Activated naive CD4-positive, alpha-beta T cell treated with anti-CD3 and anti-CD28 coated beads, Interleukin-2, amount 50 U/mL, for 24 hours (primary cell): ENCODE measurements at regions not wholly inside any gene's neighbourhood (a gene's known extent, or its start where the extent isn't known, plus 50 kb on each side); places are given as distances from the start of the nearest gene placed in this dataset.
"Not testable (repeated sequence)": the region's sequence is repeated elsewhere in the genome, so short reads cannot be mapped to it uniquely, and the experiment has no call there.

Experiments
- H3K27ac Mint-ChIP-seq: one replicate; pipeline ENCODE4 v1.8.0; 2021; ENCODE audit warnings: mild to moderate bottlenecking, mixed read lengths
- H3K27me3 Mint-ChIP-seq: one replicate; pipeline ENCODE4 v1.8.0; 2021; ENCODE audit warnings: mixed read lengths
- H3K36me3 Mint-ChIP-seq: one replicate; pipeline ENCODE4 v1.8.0; 2021; ENCODE audit warnings: mixed read lengths
- H3K4me1 Mint-ChIP-seq: one replicate; pipeline ENCODE4 v1.8.0; 2021; ENCODE audit warnings: mixed read lengths
- H3K4me3 Mint-ChIP-seq: one replicate; pipeline ENCODE4 v1.8.0; 2021; ENCODE audit warnings: mild to moderate bottlenecking, mixed read lengths
- H3K9me3 Mint-ChIP-seq: one replicate; pipeline ENCODE4 v1.8.0; 2021; ENCODE audit warnings: mixed read lengths

DNA sequence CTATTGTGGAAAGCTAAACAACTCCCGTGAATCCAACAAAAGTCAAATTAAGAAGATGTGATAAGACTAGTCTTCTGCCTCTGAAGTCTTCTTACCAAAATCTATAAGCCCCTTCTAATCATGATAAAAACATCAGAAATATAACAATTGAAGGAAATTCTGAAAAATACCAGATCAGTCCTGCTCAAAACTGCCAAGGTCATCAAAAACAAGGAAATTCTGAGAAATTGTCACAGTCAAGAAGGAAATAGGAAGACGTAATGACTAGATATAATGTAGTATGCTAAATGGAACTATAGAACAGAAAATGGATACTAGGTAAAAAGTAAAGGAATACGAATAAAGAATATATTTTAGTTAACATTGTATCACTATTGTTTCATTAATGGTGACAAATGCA lies 314.0 kb downstream of the TMX3 start:
- Mint-ChIP-seq H3K4me3 (no peak overlapping the region), H3K27me3 (no peaks in the 10 kb centered on the region), H3K36me3 (no peaks in the 10 kb centered on the region), H3K27ac (no peak overlapping the region), H3K4me1 (no peaks in the 10 kb centered on the region), H3K9me3 (no peaks in the 10 kb centered on the region)

DNA sequence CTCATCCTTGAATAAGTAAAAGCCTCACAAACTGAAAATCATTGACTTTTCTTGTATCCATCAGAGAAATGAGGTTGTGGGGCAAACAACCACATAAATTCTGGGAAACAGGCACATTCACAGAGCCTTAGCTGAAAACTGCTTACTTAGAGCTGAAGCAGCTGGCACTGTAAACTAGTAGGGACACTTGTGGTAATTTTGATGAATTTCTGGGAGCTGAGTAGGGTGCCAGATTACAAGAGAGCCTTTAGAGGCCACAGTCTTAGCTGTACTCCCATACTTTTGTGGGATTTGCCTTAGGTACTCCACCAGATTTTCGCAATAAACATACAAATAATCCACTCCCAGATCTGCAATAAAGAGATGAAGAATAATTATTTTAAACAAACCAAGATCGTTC lies 315.2 kb downstream of the TMX3 start:
- Mint-ChIP-seq H3K27ac (no peak overlapping the region), H3K36me3 (no peaks in the 10 kb centered on the region), H3K4me1 (no peaks in the 10 kb centered on the region), H3K27me3 (no peaks in the 10 kb centered on the region), H3K4me3 (no peak overlapping the region), H3K9me3 (no peaks in the 10 kb centered on the region)

DNA sequence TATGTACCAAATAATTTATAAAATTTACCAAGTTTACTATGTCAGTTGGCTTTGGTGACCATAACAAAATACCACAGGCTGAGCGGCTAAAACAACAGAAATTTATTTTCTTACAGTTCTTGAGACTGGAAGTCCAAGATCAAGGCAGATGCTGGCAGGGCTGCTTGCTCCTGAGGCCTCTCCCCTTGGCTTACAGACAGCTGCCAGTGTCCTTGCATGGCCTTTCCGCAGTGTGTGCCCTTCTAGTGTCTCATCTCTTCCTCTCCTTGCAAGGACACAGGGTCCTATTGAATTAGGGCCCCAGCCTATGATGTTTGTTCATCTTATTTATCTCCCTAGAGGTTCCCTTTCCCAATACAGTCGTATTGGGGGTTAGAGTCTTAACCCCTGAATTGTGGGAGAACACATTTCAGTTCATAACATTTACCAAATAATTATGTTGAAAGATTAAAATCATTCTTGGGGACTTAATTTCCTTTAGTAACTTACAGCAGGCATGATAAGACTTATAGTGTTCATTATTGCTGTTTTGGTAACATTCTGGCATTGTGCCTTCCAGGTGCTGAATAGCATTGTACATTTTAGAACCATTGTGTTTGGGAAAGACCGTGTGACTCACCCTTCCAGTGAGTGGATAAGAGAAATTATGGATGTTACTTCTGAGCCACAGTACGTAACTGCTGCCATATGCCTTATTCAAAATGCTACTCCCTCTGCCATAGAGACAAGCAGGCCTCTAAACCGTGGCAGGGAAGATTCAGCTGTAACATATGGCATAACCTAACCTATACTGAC lies 317.5 kb downstream of the TMX3 start:
- Mint-ChIP-seq H3K4me1 (no peaks in the 10 kb centered on the region), H3K27me3 (no peaks in the 10 kb centered on the region), H3K9me3 (no peaks in the 10 kb centered on the region), H3K36me3 (no peaks in the 10 kb centered on the region), H3K4me3 (no peak overlapping the region), H3K27ac (no peak overlapping the region)

- Mint-ChIP-seq H3K4me1 (no peaks in the 10 kb centered on the region), H3K36me3 (no peaks in the 10 kb centered on the region), H3K9me3 (no peaks in the 10 kb centered on the region), H3K27ac (no peak overlapping the region), H3K27me3 (no peaks in the 10 kb centered on the region), H3K4me3 (no peak overlapping the region)
Measured at GRCh38 chr18:68394705-68395104, 320.2 kb downstream of the TMX3 start.

DNA sequence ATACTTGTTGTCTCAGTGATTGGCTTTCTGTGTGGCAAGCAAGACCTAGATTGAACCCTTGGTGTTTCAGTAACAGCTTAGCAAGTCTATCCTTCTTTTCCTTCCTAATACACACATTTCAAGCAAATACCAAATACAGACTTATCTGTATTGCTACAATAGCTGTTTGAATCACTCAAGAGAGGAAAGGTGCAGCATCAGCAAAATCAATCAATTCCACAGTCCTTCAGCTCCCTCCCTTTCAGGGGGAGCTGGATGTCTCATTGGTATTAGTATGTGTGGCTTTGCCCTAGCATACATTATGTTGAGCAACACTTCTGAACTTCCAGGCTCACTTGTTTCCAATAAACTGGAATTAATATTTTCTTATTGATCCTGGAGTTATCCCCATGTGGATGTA lies 323.1 kb downstream of the TMX3 start:
- no peaks in the 10 kb centered on the region for H3K4me1 Mint-ChIP-seq
- no peaks in the 10 kb centered on the region for H3K36me3 Mint-ChIP-seq
- no peaks in the 10 kb centered on the region for H3K27me3 Mint-ChIP-seq
- no peak overlapping the region for H3K4me3 Mint-ChIP-seq
- no peaks in the 10 kb centered on the region for H3K9me3 Mint-ChIP-seq
- no peak overlapping the region for H3K27ac Mint-ChIP-seq

DNA sequence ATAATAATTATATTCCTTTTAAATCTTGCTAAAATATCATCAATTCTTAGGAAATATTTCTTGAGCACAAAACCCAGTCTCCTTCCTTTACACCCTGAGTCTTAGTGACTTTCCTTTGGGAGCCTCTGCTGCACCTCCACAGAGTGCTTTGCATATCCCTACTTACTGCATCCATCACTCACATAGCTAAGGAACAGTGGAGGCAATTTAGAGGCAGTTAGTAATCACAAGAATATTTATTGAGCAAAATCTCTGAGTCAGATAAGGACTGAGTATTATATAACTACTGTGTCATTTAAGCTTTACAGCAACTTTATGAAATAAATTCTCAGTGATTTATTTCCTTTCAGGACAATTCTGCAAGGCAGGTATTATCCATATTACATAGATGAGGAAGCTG lies 327.7 kb downstream of the TMX3 start:
- H3K4me1 Mint-ChIP-seq: no peaks in the 10 kb centered on the region
- no peak overlapping the region for H3K27ac Mint-ChIP-seq

DNA sequence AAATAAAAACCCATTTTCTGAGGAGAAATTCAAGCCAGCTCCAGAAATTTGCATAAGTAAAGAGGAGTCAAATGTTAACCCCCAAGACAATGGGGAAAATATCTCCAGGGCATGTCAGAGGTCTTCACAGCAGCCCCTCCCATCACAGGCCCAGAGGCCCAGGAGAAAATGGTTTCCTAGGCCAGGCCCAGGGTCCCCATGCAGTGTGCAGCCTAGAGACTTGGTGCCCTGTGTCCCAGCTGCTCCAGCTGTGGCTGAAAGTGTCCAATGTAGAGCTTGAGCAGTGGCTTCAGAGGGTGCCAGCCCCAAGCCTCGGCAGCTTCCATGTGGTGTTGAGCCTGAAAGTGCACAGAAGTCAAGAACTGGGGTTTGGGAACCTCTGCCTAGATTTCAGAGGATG lies 330.9 kb downstream of the TMX3 start:
- not testable (repeated sequence) for H3K4me1 Mint-ChIP-seq, H3K27ac Mint-ChIP-seq, H3K36me3 Mint-ChIP-seq, H3K9me3 Mint-ChIP-seq, H3K4me3 Mint-ChIP-seq, H3K27me3 Mint-ChIP-seq

More for the DNA sequence above, 327.7 kb downstream of the TMX3 start:
- no peaks in the 10 kb centered on the region for H3K9me3 Mint-ChIP-seq
- no peaks in the 10 kb centered on the region for H3K36me3 Mint-ChIP-seq
- no peaks in the 10 kb centered on the region for H3K27me3 Mint-ChIP-seq
- no peak overlapping the region for H3K4me3 Mint-ChIP-seq

- Mint-ChIP-seq H3K9me3 (no peaks in the 10 kb centered on the region), H3K27ac (no peak overlapping the region), H3K4me3 (no peak overlapping the region), H3K27me3 (no peaks in the 10 kb centered on the region), H3K36me3 (no peaks in the 10 kb centered on the region), H3K4me1 (no peaks in the 10 kb centered on the region)
Measured at GRCh38 chr18:68376926-68377325, 338.0 kb downstream of the TMX3 start.

DNA sequence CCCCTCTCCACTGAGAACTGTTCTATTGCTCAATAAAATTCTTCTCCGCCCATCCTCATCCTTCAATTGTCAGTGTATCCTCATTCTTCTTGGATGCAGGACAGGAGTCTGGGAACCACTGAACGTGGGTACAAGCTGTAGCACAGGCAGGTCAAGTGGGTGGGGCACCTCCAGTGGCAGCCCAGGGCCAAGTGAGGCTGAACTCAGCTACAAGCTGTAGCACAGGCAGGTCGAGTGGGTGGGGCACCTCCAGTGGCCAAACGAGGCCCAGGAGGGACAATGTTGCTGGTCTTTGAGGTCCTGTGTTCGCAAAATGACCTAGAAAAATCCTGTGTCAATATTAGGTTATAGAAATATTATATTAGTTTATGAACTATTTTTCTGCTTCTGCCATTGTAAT lies 352.0 kb downstream of the TMX3 start:
- Mint-ChIP-seq H3K36me3 (no peaks in the 10 kb centered on the region), H3K27me3 (no peaks in the 10 kb centered on the region), H3K27ac (no peak overlapping the region)

GRCh38 chr18:68355637-68356036 lies 359.3 kb downstream of the TMX3 start:
- H3K27me3 Mint-ChIP-seq: no peaks in the 10 kb centered on the region
- no peak overlapping the region for H3K4me3 Mint-ChIP-seq
- H3K36me3 Mint-ChIP-seq: no peaks in the 10 kb centered on the region
- peaks cover 9% of the 10 kb centered on the region for H3K9me3 Mint-ChIP-seq
- H3K27ac Mint-ChIP-seq: no peak overlapping the region
- H3K4me1 Mint-ChIP-seq: no peaks in the 10 kb centered on the region

More for the DNA sequence above, 352.0 kb downstream of the TMX3 start:
- Mint-ChIP-seq H3K4me1 (no peaks in the 10 kb centered on the region), H3K9me3 (peaks cover 5% of the 10 kb centered on the region), H3K4me3 (no peak overlapping the region)

DNA sequence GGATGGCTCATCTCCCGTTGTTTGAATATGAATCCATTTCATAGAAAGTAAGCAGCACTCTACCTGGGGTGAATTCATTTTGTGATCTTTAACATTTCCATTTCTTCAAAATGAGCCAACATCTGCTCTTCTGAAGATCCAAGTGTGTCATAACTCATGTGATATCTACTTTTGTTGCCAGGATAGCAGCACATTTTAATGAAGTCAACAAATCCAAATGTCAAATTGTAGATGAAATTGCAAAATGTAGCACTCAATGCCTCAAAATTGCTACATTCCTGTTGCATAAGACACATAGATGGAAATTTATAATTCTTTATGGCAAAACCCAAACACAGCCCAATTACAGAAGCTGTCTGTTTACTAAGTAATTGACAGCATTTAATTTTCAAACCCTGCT lies 360.7 kb downstream of the TMX3 start:
- Mint-ChIP-seq H3K27ac (no peak overlapping the region), H3K36me3 (no peaks in the 10 kb centered on the region), H3K4me3 (no peak overlapping the region), H3K27me3 (no peaks in the 10 kb centered on the region), H3K9me3 (peaks cover 19% of the 10 kb centered on the region), H3K4me1 (no peaks in the 10 kb centered on the region)

DNA sequence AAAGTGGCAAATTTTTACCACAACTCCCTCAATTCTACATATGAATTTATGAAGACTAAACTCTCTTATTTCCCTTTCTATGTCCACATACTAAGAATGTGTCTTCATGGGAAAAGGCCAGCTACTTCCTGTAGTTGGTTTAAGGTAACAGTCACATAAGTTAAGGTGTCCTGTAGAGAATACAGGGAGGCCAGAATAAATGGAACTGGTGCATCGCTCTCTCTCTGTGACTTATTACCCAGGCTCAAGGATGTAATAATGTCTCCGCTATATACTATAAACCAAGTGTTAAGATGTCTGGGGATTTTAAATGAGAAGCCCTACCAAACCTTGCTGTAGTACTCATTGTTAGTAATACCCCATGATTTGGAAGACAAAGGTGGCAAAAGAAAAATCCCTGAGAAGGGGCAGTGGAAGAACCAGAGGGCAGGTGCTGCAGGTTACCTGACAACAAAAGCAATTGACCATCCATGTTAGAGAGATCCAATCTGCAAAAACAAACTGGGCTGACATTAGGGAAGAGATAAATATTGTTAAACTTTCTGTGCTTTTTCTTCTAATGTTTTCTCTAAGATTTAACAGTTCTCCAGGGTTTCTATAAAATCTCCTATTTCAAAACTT lies 372.8 kb downstream of the TMX3 start:
- Mint-ChIP-seq H3K4me3 (no peak overlapping the region), H3K9me3 (no peaks in the 10 kb centered on the region), H3K36me3 (no peaks in the 10 kb centered on the region), H3K27me3 (no peaks in the 10 kb centered on the region), H3K27ac (no peak overlapping the region), H3K4me1 (no peaks in the 10 kb centered on the region)

- H3K4me3 Mint-ChIP-seq: no peak overlapping the region
- H3K36me3 Mint-ChIP-seq: no peaks in the 10 kb centered on the region
- H3K27ac Mint-ChIP-seq: no peak overlapping the region
- H3K4me1 Mint-ChIP-seq: no peaks in the 10 kb centered on the region
- no peaks in the 10 kb centered on the region for H3K9me3 Mint-ChIP-seq
- H3K27me3 Mint-ChIP-seq: no peaks in the 10 kb centered on the region
Measured at GRCh38 chr18:68340606-68341005, 374.3 kb downstream of the TMX3 start.

DNA sequence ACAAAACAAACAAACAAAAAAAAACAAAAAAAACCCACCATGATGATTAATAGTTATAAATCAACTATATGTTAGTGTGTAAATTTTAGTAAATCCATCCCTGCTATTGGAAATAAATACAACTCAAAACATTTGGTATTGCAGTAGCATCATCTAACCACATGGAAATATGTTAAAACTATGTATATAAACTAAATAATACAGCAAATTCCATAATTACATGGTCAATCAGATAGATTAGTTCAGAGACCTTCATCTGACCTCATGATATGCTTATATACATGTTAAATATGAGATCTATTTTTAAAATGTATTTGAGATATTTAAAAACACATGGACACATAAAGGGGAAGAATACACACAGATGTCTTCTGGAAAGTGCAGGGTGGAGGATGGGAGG lies 384.2 kb downstream of the TMX3 start:
- Mint-ChIP-seq H3K36me3 (no peaks in the 10 kb centered on the region), H3K9me3 (no peaks in the 10 kb centered on the region), H3K4me3 (no peak overlapping the region), H3K27me3 (no peaks in the 10 kb centered on the region), H3K4me1 (no peaks in the 10 kb centered on the region), H3K27ac (no peak overlapping the region)

DNA sequence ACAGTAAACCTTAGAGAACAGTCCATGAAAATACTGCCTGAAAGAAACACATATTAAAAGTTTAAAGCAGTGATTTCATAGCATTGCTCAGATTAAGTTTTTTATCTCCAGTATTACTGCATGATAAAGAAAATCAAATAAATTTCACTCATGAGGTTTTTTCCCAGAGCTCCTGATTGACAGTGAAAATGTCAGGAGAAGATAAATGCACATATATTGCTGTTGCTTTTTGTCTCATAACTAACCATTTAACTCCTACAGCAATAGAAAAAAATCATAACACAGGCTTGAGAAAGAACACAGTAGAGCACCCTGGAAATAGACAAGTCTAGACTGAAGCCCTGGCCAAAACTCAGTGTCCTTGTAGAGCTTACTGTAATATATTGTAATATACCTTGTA lies 391.0 kb downstream of the TMX3 start:
- Mint-ChIP-seq H3K4me1 (no peaks in the 10 kb centered on the region), H3K4me3 (no peak overlapping the region), H3K9me3 (no peaks in the 10 kb centered on the region), H3K27me3 (no peaks in the 10 kb centered on the region), H3K27ac (no peak overlapping the region), H3K36me3 (no peaks in the 10 kb centered on the region)

- H3K9me3 Mint-ChIP-seq: no peaks in the 10 kb centered on the region
- no peak overlapping the region for H3K4me3 Mint-ChIP-seq
- no peaks in the 10 kb centered on the region for H3K27me3 Mint-ChIP-seq
- H3K27ac Mint-ChIP-seq: no peak overlapping the region
- no peaks in the 10 kb centered on the region for H3K4me1 Mint-ChIP-seq
- no peaks in the 10 kb centered on the region for H3K36me3 Mint-ChIP-seq
Measured at GRCh38 chr18:68316636-68317035, 398.3 kb downstream of the TMX3 start.

GRCh38 chr18:68314403-68314802 lies 400.5 kb downstream of the TMX3 start:
- no peak overlapping the region for H3K4me3 Mint-ChIP-seq
- no peaks in the 10 kb centered on the region for H3K4me1 Mint-ChIP-seq
- H3K27me3 Mint-ChIP-seq: no peaks in the 10 kb centered on the region
- H3K9me3 Mint-ChIP-seq: no peaks in the 10 kb centered on the region
- H3K36me3 Mint-ChIP-seq: no peaks in the 10 kb centered on the region
- no peak overlapping the region for H3K27ac Mint-ChIP-seq
